ENCODE measurements at regions not wholly inside any gene's neighbourhood (a gene's known extent, or its start where the extent isn't known, plus 50 kb on each side); places are given as distances from the start of the nearest gene placed in this dataset.
"Not testable (repeated sequence)": the region's sequence is repeated elsewhere in the genome, so short reads cannot be mapped to it uniquely, and the experiment has no call there.

- DNase-seq: no peak
- Histone ChIP-seq H3K9me3 (no peaks in the 10 kb centered on the region), H3K36me3 (no peaks in the 10 kb centered on the region), H3K27me3 (no peaks in the 10 kb centered on the region), H3K27ac (no peak overlapping the region), H3K4me1 (no peaks in the 10 kb centered on the region), H3K4me3 (no peak overlapping the region)
- TF ChIP-seq POLR2A (IDR thresholded peaks at IDR 0.05) (no peak), CTCF (IDR thresholded peaks at IDR 0.05) (no peak)
Observed at GRCh38 chr10:23918090-23918723, 290.7 kb upstream of the KIAA1217 start.

GRCh38 chr10:23918839-23919238, 290.1 kb upstream of the KIAA1217 start:
- Histone ChIP-seq H3K4me3 (no peak overlapping the region), H3K27me3 (no peaks in the 10 kb centered on the region), H3K36me3 (no peaks in the 10 kb centered on the region), H3K9me3 (no peaks in the 10 kb centered on the region), H3K27ac (no peak overlapping the region), H3K4me1 (no peaks in the 10 kb centered on the region)
- no peak for DNase-seq
- TF ChIP-seq POLR2A (IDR thresholded peaks at IDR 0.05) (no peak), CTCF (IDR thresholded peaks at IDR 0.05) (no peak)

DNA sequence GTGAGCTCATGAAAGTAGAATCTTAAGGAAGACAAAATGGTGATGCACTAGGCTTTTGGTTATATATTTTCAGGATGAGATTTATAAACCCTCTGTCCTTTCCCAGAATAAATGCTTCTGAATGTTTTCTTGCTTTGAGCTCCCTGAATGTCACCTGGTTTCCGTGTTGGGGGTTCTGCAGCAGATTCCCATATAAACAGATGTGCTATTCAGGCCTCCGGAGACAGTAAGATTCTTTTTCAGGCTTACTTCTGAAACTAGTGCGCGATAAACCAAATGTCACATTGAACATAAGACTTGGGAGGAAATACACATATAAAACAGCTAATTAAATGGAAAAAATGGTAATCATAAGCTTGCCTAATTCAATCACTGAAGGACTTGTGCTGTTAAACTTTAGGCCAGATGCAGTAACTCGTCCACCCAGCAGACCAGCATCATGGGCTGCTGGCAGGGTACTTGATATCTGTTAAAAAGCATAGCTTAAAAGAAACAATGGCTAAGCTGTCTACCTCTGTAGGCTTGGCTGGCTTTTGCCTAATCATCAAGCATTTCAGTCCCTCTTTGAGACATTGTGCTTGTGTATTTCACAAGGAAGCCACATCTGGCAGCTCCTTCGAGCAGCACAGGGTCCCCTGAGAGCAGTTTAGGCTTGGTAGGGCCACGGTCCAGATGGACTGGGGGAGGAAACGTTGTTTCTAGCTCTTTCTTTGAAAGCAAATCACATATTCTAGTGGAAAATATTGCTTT, 281.2 kb upstream of the KIAA1217 start:
- no peak for DNase-seq
- no peak for TF ChIP-seq CTCF (IDR thresholded peaks at IDR 0.05)
- no peak for TF ChIP-seq POLR2A (IDR thresholded peaks at IDR 0.05)
- no peaks in the 10 kb centered on the region for H3K4me1 ChIP-seq
- no peak overlapping the region for H3K4me3 ChIP-seq
- no peaks in the 10 kb centered on the region for H3K36me3 ChIP-seq
- no peak overlapping the region for H3K27ac ChIP-seq
- H3K9me3 ChIP-seq: no peaks in the 10 kb centered on the region
- no peaks in the 10 kb centered on the region for H3K27me3 ChIP-seq

DNA sequence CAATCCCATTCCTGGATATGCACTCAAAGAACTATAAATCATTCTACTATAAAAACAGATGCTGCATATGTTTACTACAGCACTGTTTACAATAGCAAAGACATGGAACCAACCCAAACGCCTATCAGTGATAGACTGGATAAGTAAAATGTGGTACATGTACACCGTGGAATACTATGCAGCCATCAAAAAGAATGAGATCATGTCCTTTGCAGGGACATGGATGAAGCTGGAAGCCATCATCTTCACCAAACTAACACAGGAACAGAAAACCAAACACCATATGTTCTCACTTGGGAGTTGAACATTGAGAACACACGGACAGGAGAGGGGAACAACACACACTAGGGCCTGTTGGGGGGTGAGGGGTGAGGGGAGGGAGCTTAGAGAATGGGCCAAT, 274.9 kb upstream of the KIAA1217 start:
- not testable (repeated sequence) for H3K4me3 ChIP-seq, H3K4me1 ChIP-seq, H3K9me3 ChIP-seq, DNase-seq, H3K36me3 ChIP-seq, H3K27me3 ChIP-seq, H3K27ac ChIP-seq

DNA sequence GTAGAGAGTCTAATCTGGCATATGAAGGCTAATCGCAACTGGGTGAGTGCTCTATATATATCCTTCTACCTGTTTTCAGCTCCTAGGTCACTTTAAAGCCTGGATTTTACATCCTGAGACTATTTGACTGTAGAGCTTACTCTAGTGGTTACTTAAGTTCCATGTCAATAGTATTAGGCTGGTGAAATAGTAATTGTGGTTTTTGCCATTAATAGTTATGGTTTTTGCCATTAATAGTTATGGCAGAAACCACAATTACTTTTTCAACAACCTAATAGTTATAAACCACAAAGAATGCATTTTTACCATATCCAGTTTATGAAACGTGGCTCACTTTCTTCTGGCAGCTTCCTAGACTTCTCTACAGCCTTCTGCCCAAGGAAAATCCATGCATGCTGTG, 263.1 kb upstream of the KIAA1217 start:
- DNase-seq: no peak
- Histone ChIP-seq H3K27ac (no peak overlapping the region), H3K36me3 (no peaks in the 10 kb centered on the region), H3K4me3 (no peak overlapping the region), H3K9me3 (no peaks in the 10 kb centered on the region), H3K27me3 (no peaks in the 10 kb centered on the region), H3K4me1 (no peaks in the 10 kb centered on the region)
- TF ChIP-seq POLR2A (IDR thresholded peaks at IDR 0.05) (no peak), CTCF (IDR thresholded peaks at IDR 0.05) (no peak)

- Histone ChIP-seq H3K36me3 (no peaks in the 10 kb centered on the region), H3K27me3 (no peaks in the 10 kb centered on the region), H3K27ac (no peak overlapping the region), H3K4me1 (no peaks in the 10 kb centered on the region), H3K4me3 (no peak overlapping the region), H3K9me3 (peaks cover 0 to 3% (median 0%) of the 10 kb centered on the region in 4 donors)
- no peak for DNase-seq
- TF ChIP-seq POLR2A (IDR thresholded peaks at IDR 0.05) (no peak), CTCF (IDR thresholded peaks at IDR 0.05) (no peak)
Observed at GRCh38 chr10:23951841-23952240, 257.1 kb upstream of the KIAA1217 start.

Measured in Peyer's patch (tissue), 4 donors.